ENCODE measurements at regions not wholly inside any gene's neighbourhood (a gene's known extent, or its start where the extent isn't known, plus 50 kb on each side); places are given as distances from the start of the nearest gene placed in this dataset.

- TF ChIP-seq EZH2 (IDR thresholded peaks at IDR 0.05; ENCODE audit: borderline replicate concordance, low read length) (no peak), CTCF (conservative IDR thresholded peaks at IDR 0.05 in 1 of 2, IDR thresholded peaks at IDR 0.05 in 1 of 2; ENCODE audit: extremely low read depth in 1 of 2, insufficient read depth in 1 of 2, low read depth in 1 of 2, low read length in 2 of 2) (no peak)
Observed at GRCh38 chr6:15905488-15906419, 223.1 kb upstream of the MYLIP start.

All from mammary epithelial cell (primary cell).